ENCODE measurements at regions not wholly inside any gene's neighbourhood (a gene's known extent, or its start where the extent isn't known, plus 50 kb on each side); places are given as distances from the start of the nearest gene placed in this dataset.

DNA sequence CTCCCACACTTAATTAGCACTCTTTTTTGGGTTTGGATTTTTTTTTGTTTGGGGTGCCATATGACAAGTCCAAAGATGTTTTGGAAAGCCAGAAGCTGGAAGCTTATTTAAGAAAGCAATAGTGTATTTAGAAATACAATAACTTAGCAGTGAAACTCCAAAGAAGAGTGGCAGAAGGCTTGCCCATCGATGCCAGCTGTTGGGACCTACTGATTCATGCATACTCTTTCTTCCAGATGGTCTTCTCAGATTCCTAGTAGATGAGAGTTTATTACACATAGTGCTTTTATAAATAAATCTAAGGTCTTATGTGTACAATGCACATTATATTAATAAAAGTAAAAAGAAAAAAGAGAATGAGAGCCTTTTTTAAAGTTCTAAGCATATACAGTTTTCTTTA lies 374.6 kb downstream of the OSTF1 start:
- H3K4me3 ChIP-seq: no peak overlapping the region
- TF ChIP-seq, protein P1, sequence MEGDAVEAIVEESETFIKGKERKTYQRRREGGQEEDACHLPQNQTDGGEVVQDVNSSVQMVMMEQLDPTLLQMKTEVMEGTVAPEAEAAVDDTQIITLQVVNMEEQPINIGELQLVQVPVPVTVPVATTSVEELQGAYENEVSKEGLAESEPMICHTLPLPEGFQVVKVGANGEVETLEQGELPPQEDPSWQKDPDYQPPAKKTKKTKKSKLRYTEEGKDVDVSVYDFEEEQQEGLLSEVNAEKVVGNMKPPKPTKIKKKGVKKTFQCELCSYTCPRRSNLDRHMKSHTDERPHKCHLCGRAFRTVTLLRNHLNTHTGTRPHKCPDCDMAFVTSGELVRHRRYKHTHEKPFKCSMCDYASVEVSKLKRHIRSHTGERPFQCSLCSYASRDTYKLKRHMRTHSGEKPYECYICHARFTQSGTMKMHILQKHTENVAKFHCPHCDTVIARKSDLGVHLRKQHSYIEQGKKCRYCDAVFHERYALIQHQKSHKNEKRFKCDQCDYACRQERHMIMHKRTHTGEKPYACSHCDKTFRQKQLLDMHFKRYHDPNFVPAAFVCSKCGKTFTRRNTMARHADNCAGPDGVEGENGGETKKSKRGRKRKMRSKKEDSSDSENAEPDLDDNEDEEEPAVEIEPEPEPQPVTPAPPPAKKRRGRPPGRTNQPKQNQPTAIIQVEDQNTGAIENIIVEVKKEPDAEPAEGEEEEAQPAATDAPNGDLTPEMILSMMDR (IDR thresholded peaks at IDR 0.05): no peak
- H3K27ac ChIP-seq: no peak overlapping the region
- DNase-seq (ENCODE audit: low spot score): no peak

DNA sequence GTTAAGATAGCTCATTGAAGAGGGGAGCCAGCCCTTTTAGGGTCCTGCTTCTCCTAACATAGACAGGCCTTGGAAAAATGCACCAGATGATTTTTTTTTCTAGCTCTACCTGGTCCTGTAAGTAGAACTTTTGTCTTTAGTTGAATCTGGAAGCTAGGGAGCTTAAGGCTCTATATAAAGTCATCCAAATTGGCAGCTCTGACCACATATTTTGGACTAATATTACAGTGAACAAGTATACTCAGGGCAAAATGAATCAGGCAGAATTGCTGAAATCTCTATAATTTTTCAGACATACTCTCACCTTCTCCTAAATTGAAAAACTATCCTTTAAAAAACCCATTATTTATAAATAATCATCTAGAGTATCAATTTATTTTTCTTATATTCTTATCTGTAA lies 375.6 kb downstream of the OSTF1 start:
- TF ChIP-seq, protein P1 (IDR thresholded peaks at IDR 0.05): no peak
- Histone ChIP-seq H3K27ac (no peak overlapping the region), H3K4me3 (no peak overlapping the region)
- DNase-seq (ENCODE audit: low spot score): no peak

DNA sequence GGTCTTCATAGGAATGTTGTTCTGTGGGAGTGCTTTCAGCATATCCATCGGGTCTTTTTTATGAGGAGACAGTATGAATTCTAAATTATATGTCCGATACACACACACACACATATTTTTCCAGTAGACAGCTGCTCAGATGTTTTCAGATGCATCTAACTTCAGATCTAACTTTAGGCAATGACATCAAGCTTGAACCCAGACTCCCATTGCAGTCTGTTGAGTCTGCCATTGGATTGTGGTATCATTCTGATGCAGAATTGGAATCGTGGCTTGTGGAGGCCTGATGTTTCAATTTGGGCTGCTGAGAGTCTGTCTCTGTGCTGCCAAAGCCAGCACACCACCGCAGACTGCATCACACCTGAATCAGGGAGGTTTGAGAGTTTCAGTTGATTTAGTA lies 376.4 kb downstream of the OSTF1 start:
- no peak for DNase-seq (ENCODE audit: low spot score)
- TF ChIP-seq, protein P1 (IDR thresholded peaks at IDR 0.05): no peak
- Histone ChIP-seq H3K27ac (no peak overlapping the region), H3K4me3 (no peak overlapping the region)

DNA sequence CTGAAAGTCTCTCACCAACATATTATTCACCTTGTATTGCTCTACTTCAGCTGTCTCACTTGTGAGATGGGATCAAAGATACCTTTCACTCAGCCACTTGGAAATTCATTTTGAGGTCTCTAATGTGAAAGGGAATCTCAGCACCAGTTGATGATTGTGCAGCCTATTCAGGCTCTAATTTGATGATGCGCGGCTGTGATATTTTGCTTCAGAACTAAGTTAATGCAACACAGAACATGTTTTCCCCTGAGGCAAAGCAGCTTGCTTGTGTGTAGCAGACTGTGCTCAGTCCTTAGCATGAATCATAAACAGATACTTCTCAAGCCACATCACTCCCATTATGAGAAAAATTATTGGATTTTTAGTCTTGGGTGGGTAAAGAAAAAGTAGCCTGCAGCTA lies 378.8 kb downstream of the OSTF1 start:
- H3K4me3 ChIP-seq: no peak overlapping the region
- TF ChIP-seq, protein P1 (IDR thresholded peaks at IDR 0.05): no peak
- no peak overlapping the region for H3K27ac ChIP-seq
- DNase-seq (ENCODE audit: low spot score): no peak

DNA sequence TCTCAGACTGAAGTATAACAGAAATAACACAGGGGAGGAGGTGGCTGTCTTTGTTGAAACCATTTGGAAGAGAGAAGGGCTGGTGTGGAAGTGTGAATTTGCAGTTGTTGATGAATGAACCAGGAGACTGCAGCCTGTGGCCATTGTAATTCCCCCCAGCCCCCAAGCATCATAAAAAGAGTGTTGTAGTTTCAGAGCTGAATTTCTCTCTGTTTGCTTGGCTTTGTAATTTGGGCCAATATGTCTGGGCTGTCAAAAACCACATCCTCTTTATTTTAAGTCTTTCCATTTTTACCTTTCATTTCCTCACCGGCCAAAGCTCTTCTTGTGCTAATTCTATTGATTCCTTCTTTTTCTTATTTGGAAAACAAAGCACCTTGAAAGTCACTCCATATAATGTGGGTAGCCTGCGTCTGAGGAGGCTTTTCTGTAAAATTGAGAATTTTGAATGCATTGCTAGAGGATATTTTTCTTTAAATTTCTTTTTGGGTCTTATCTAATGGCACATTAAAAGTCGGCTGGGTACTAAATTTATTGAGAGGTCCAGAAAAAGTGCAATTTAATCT lies 383.3 kb downstream of the OSTF1 start:
- H3K27ac ChIP-seq: no peak overlapping the region
- TF ChIP-seq, protein P1 (IDR thresholded peaks at IDR 0.05): no peak
- no peak overlapping the region for H3K4me3 ChIP-seq

DNA sequence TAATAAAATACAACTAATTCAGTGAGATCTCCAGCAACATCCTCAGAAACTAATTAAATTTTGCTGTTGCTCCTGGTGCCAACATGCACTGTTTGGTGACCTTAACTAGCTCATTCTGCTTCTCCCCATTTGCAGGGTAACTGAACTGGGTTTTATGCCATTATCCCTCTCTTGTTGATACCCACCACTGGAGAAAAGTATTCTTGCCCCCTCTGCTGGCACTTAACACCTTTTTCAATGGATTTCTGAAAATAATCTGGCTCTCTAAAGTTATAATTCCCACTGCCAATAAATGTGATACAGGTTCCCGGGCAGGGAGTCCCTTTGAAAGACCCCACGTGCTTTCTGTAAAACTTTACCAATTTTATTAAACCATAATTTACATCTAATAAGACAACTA lies 394.3 kb downstream of the OSTF1 start:
- TF ChIP-seq, protein P1 (IDR thresholded peaks at IDR 0.05): no peak
- Histone ChIP-seq H3K27ac (no peak overlapping the region), H3K4me3 (no peak overlapping the region)
- no peak for DNase-seq (ENCODE audit: low spot score)

More for the DNA sequence above, 383.3 kb downstream of the OSTF1 start:
- no peak for DNase-seq (ENCODE audit: low spot score)

DNA sequence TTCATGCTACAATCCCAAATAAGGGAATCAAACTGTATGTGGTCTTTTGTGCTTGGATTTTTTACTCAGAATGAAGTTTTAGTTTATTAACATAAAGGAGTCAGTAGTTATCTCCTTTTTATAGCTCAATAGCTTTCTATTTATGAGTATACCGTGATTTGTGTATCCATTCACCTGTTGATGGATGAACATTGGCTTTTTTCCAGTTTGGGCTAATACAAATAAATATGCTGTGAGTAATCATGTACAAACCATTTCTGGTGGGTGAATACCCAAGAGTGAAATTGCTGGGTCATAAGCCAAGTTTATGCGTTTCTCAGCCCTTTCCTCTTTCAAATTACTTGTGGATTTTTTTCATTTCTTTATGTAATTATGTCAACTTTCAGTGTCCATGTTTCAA lies 395.3 kb downstream of the OSTF1 start:
- DNase-seq (ENCODE audit: low spot score): no peak
- no peak overlapping the region for H3K27ac ChIP-seq
- no peak overlapping the region for H3K4me3 ChIP-seq
- TF ChIP-seq, protein P1 (IDR thresholded peaks at IDR 0.05): no peak
